ENCODE measurements at regions not wholly inside any gene's neighbourhood (a gene's known extent, or its start where the extent isn't known, plus 50 kb on each side); places are given as distances from the start of the nearest gene placed in this dataset.

DNA sequence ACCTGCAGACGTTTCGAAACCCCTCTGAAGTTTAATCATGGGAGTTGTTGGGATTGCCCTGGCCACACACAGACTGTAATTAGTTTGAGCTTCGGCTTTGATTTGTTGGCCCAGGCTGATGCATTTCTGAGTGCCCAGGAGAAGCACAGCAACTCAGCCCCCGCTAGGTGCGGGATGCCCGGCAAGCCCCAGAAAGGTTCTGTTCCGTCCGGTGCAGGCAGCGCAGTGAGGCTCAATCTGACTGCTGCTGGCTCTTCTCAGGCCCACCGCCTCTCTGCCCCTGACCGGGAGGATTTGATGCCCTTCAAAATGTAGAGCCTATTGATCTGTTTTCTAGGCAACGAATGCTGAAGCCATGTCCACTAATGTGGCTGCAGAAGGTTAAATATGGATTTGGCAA, 73.4 kb upstream of the TAF11L2 start:
- no peaks in the 10 kb centered on the region for H3K4me1 ChIP-seq (ENCODE audit: low read depth)
- H3K27me3 ChIP-seq = no peaks in the 10 kb centered on the region
- TF ChIP-seq, protein P1, sequence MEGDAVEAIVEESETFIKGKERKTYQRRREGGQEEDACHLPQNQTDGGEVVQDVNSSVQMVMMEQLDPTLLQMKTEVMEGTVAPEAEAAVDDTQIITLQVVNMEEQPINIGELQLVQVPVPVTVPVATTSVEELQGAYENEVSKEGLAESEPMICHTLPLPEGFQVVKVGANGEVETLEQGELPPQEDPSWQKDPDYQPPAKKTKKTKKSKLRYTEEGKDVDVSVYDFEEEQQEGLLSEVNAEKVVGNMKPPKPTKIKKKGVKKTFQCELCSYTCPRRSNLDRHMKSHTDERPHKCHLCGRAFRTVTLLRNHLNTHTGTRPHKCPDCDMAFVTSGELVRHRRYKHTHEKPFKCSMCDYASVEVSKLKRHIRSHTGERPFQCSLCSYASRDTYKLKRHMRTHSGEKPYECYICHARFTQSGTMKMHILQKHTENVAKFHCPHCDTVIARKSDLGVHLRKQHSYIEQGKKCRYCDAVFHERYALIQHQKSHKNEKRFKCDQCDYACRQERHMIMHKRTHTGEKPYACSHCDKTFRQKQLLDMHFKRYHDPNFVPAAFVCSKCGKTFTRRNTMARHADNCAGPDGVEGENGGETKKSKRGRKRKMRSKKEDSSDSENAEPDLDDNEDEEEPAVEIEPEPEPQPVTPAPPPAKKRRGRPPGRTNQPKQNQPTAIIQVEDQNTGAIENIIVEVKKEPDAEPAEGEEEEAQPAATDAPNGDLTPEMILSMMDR (IDR thresholded peaks at IDR 0.05; ENCODE audit: low read depth, low read length) = no peak
- no peak overlapping the region for H3K27ac ChIP-seq
- H3K4me3 ChIP-seq = no peak overlapping the region
- no peaks in the 10 kb centered on the region for H3K9me3 ChIP-seq (ENCODE audit: low read depth)
- no peak for DNase-seq (ENCODE audit: low read depth in 1 of 2, low spot score in 1 of 2)
- H3K36me3 ChIP-seq = no peaks in the 10 kb centered on the region

DNA sequence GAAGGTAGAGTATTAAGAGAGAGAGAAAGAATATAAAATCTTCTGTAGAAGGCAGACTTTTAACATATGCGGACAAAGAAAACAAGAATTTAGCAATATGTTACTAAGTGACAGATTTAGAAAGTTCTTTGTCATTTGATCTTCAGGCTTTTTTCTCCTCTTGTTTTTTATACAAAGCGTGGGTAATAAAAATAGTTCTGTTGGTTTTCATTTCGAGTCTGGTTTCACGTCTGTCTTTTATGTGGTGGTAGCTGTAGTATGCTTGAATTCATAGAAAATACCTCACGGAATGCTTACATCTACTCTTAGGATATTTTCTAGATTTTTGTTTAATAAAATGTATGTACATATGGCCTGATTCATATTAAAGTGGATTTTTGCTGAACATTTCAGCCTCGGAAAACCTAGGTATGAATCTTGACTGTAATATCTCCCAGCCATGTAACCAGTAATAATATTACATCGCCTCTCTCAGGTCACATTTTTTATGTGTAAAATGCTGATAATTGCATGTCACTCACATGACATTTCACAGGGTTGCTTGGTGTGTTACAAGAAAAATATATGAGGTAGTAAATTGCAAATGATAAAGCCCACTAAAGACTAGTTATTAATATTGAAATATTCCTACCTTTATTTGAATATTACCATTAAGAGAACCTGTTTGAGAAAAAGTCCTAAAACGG, 72.5 kb upstream of the TAF11L2 start:
- TF ChIP-seq, protein P1 (IDR thresholded peaks at IDR 0.05; ENCODE audit: low read depth, low read length) = no peak
- DNase-seq (ENCODE audit: low read depth in 1 of 2, low spot score in 1 of 2) = no peak
- Histone ChIP-seq H3K4me1 (ENCODE audit: low read depth) (no peaks in the 10 kb centered on the region), H3K36me3 (no peaks in the 10 kb centered on the region), H3K27me3 (no peaks in the 10 kb centered on the region), H3K4me3 (no peak overlapping the region), H3K9me3 (ENCODE audit: low read depth) (no peaks in the 10 kb centered on the region), H3K27ac (no peak overlapping the region)

DNA sequence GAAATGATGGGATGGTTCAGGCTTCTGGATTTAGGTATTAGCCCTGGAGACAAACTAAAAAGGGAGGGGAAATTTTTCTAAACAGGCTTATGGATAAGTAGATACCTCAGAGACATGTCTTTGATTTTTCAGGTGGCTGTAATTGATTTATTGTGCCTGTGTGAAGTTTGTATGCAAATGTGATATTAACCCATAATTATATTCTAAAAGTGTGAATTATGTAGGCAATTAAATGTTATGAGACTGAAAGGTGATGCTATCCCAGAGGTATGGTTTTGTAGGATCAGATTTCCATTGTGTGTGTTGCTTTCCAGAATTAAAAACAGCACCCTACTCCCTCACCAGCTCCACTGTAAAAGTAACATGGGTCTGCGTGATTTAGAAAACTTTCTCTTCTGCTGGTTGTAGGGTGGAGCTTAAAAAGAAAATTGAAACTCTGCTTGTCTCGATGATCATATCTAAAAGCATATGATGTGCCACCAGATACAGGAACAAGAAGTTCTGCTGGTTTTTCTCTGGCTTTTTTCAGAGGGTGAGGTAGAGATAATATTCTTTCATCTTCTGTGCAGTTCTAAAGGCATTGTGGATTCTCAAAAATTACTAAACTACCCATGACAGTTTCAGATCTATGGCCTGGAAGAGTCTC, 71.8 kb upstream of the TAF11L2 start:
- Histone ChIP-seq H3K4me1 (ENCODE audit: low read depth) (no peaks in the 10 kb centered on the region), H3K36me3 (no peaks in the 10 kb centered on the region), H3K9me3 (ENCODE audit: low read depth) (no peaks in the 10 kb centered on the region), H3K4me3 (no peak overlapping the region), H3K27me3 (no peaks in the 10 kb centered on the region), H3K27ac (no peak overlapping the region)
- TF ChIP-seq, protein P1 (IDR thresholded peaks at IDR 0.05; ENCODE audit: low read depth, low read length) = no peak
- no peak for DNase-seq (ENCODE audit: low read depth in 1 of 2, low spot score in 1 of 2)

DNA sequence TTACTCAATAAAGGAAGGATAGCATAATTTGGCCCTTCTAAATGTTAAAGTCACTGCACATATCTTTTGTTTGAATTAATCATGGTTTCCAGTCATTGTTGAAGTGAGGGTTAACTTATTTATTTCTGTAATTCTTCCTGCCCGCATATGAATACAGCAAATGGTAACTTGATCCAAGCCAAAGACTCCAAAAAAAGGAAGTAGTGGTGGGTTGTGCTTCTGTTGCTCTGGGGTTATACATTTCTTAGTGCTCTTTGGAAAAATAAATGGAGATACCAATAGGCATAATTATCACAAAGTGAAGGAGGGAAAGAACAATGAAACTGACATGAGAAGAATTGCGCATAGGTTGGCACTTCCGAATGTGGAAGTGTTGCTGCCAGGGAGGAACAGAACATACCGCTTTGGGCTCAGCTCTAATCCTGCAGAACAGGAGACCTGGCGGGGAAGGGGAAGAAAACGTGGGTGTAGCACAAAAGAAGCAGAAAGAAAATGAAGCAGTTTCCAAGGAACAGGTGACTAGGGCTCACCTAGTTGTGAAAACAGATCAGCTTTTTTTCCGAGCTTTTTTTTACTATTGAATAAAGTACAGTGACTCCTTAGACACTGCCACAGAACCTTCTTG, 69.7 kb upstream of the TAF11L2 start:
- Histone ChIP-seq H3K4me3 (no peak overlapping the region), H3K4me1 (ENCODE audit: low read depth) (no peaks in the 10 kb centered on the region), H3K27ac (no peak overlapping the region), H3K36me3 (no peaks in the 10 kb centered on the region), H3K27me3 (no peaks in the 10 kb centered on the region), H3K9me3 (ENCODE audit: low read depth) (no peaks in the 10 kb centered on the region)
- TF ChIP-seq, protein P1 (IDR thresholded peaks at IDR 0.05; ENCODE audit: low read depth, low read length) = no peak
- DNase-seq (ENCODE audit: low read depth in 1 of 2, low spot score in 1 of 2) = no peak

DNA sequence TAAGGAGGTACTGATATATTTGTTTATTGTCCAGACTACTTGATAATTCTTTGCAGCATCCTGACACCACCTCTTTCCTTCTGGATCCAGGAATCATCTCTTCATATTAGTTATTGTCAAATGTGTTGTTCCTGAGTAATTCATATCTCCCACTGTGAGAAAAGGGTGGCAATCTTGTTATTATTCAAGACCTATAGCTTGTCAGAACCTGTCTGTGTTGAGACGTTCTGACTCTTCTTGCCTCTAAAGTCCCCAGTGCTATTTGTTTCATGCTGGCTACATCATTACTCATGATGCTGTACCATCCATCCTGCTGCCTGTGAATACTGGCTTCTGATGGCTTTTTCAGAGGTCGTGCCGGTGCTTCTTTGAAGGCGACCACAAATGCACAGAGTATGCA, 68.7 kb upstream of the TAF11L2 start:
- Histone ChIP-seq H3K4me3 (no peak overlapping the region), H3K36me3 (no peaks in the 10 kb centered on the region), H3K4me1 (ENCODE audit: low read depth) (no peaks in the 10 kb centered on the region), H3K9me3 (ENCODE audit: low read depth) (no peaks in the 10 kb centered on the region), H3K27me3 (no peaks in the 10 kb centered on the region), H3K27ac (no peak overlapping the region)
- TF ChIP-seq, protein P1 (IDR thresholded peaks at IDR 0.05; ENCODE audit: low read depth, low read length) = no peak
- no peak for DNase-seq (ENCODE audit: low read depth in 1 of 2, low spot score in 1 of 2)

Measured in cardiac muscle cell (in vitro differentiated cells and primary cell).